ENCODE measurements at regions not wholly inside any gene's neighbourhood (a gene's known extent, or its start where the extent isn't known, plus 50 kb on each side); places are given as distances from the start of the nearest gene placed in this dataset.
A peak's percentile ranks its signal among the peaks of the same experiment; 100 is the strongest.

- Mint-ChIP-seq H3K27me3 (ENCODE audit: low read depth) (no peaks in the 10 kb centered on the region), H3K4me1 (ENCODE audit: low read depth) (peaks cover 26% of the 10 kb centered on the region), H3K36me3 (ENCODE audit: low read depth) (no peaks in the 10 kb centered on the region), H3K9me3 (ENCODE audit: low read depth) (no peaks in the 10 kb centered on the region), H3K27ac (ENCODE audit: unreplicated experiment) (no peak overlapping the region), H3K4me3 (ENCODE audit: unreplicated experiment) (no peak overlapping the region)
- no peak for DNase-seq (ENCODE audit: low spot score)
- no peak for TF ChIP-seq CTCF (IDR thresholded peaks at IDR 0.05)
Measured at GRCh38 chr5:96083361-96083881, 121.8 kb upstream of the ELL2 start.

DNA sequence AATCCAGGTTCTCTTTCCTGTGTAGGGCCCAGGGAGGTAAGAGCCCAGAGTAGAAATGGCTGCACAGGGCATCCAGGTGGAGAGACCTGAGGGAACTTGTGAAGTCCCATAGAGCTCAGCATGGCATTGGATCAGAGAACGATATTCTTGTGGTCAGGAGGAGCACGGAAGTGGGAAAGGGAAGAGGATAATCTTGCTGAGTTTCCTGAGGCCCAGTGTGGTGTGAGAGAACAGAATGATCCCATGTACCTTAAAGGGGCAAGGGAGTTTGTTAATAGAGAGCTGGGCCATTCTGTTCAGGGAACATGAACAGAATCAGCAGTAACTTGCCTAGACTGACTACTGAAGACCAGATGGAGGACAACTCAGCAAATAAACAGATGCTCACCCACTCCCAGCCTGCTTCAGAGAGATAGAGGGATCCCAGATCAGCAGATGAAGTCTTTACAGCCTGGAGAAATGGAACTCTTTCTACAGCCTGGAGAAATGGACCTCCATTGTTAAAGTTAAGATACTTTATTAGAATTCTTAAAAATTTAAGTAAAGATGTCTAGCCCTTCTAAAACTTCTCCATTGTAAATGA lies 119.7 kb upstream of the ELL2 start:
- peaks cover 28% of the 10 kb centered on the region for H3K4me1 Mint-ChIP-seq (ENCODE audit: low read depth)
- no peaks in the 10 kb centered on the region for H3K27me3 Mint-ChIP-seq (ENCODE audit: low read depth)
- H3K36me3 Mint-ChIP-seq (ENCODE audit: low read depth), result no peaks in the 10 kb centered on the region
- peaks cover 2% of the 10 kb centered on the region for H3K9me3 Mint-ChIP-seq (ENCODE audit: low read depth)
- no peak for TF ChIP-seq CTCF (IDR thresholded peaks at IDR 0.05)
- no peak overlapping the region for H3K27ac Mint-ChIP-seq (ENCODE audit: unreplicated experiment)
- no peak overlapping the region for H3K4me3 Mint-ChIP-seq (ENCODE audit: unreplicated experiment)
- DNase-seq (ENCODE audit: low spot score), result no peak

GRCh38 chr5:96080557-96080956 lies 118.9 kb upstream of the ELL2 start:
- no peaks in the 10 kb centered on the region for H3K36me3 Mint-ChIP-seq (ENCODE audit: low read depth)
- peaks cover 35% of the 10 kb centered on the region for H3K4me1 Mint-ChIP-seq (ENCODE audit: low read depth)
- no peaks in the 10 kb centered on the region for H3K27me3 Mint-ChIP-seq (ENCODE audit: low read depth)
- DNase-seq (ENCODE audit: low spot score), result no peak
- no peak overlapping the region for H3K27ac Mint-ChIP-seq (ENCODE audit: unreplicated experiment)
- peaks cover 2% of the 10 kb centered on the region for H3K9me3 Mint-ChIP-seq (ENCODE audit: low read depth)
- no peak for TF ChIP-seq CTCF (IDR thresholded peaks at IDR 0.05)
- no peak overlapping the region for H3K4me3 Mint-ChIP-seq (ENCODE audit: unreplicated experiment)

- H3K27ac Mint-ChIP-seq (ENCODE audit: unreplicated experiment), result no peak overlapping the region
- H3K9me3 Mint-ChIP-seq (ENCODE audit: low read depth), result peaks cover 2% of the 10 kb centered on the region
- H3K27me3 Mint-ChIP-seq (ENCODE audit: low read depth), result no peaks in the 10 kb centered on the region
- H3K36me3 Mint-ChIP-seq (ENCODE audit: low read depth), result no peaks in the 10 kb centered on the region
- DNase-seq (ENCODE audit: low spot score), result no peak
- H3K4me3 Mint-ChIP-seq (ENCODE audit: unreplicated experiment), result no peak overlapping the region
- H3K4me1 Mint-ChIP-seq (ENCODE audit: low read depth), result peaks cover 41% of the 10 kb centered on the region
- no peak for TF ChIP-seq CTCF (IDR thresholded peaks at IDR 0.05)
Measured at GRCh38 chr5:96079962-96080361, 118.3 kb upstream of the ELL2 start.

DNA sequence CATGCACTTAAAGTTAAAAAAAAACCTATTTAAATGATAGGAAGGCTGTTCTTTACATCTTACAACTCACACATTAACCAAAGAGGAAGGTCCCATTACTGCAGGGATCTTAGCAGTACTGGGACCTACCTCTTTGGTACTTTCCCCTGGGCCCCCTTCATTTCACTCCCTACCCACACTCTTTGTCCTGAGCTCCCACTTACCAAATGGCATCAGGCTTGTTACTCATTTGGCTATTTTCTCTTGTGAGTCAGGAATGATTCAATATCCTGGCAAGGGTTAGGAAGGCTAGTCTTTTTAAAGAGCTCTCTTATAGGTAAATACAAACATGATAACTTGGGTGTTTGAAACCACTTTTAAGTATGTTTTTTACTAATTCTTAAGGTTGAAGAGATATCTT lies 117.4 kb upstream of the ELL2 start:
- Mint-ChIP-seq H3K27ac (ENCODE audit: unreplicated experiment) (peak overlapping the region; percentile 88), H3K9me3 (ENCODE audit: low read depth) (peaks cover 2% of the 10 kb centered on the region), H3K4me1 (ENCODE audit: low read depth) (peaks cover 47% of the 10 kb centered on the region), H3K36me3 (ENCODE audit: low read depth) (no peaks in the 10 kb centered on the region), H3K27me3 (ENCODE audit: low read depth) (no peaks in the 10 kb centered on the region), H3K4me3 (ENCODE audit: unreplicated experiment) (no peak overlapping the region)
- no peak for TF ChIP-seq CTCF (IDR thresholded peaks at IDR 0.05)
- no peak for DNase-seq (ENCODE audit: low spot score)
